ENCODE measurements at regions not wholly inside any gene's neighbourhood (a gene's known extent, or its start where the extent isn't known, plus 50 kb on each side); places are given as distances from the start of the nearest gene placed in this dataset.

GRCh38 chr17:71748872-71749271 is 371.9 kb upstream of the SOX9 start:
- no peak for TF ChIP-seq CTCF (conservative IDR thresholded peaks at IDR 0.05; ENCODE audit: low read depth, low read length)
- no peak for DNase-seq (ENCODE audit: low read depth)
- H3K4me3 ChIP-seq (ENCODE audit: low read depth, low read length) = no peak overlapping the region

DNA sequence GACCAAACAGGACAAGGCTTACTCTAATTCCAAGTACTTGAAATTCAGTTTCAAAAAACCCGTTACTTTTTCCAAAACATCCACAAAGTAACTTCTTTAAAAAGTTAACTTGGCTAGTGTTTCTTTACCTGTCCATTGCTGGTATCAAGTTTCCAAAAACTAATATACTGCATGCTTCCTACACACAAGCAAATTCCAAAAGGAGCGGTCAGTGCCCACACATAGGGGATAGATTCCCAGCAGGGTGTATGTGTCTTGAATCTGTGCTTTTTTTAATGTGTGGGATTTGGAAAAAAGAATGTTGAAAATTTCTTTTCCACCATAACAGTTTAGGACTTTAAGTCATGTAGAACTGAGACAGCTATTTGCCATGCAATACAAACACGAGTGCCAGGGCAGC is 367.8 kb upstream of the SOX9 start:
- no peak overlapping the region for H3K4me3 ChIP-seq (ENCODE audit: low read depth, low read length)
- no peak for TF ChIP-seq CTCF (conservative IDR thresholded peaks at IDR 0.05; ENCODE audit: low read depth, low read length)
- DNase-seq (ENCODE audit: low read depth) = no peak

DNA sequence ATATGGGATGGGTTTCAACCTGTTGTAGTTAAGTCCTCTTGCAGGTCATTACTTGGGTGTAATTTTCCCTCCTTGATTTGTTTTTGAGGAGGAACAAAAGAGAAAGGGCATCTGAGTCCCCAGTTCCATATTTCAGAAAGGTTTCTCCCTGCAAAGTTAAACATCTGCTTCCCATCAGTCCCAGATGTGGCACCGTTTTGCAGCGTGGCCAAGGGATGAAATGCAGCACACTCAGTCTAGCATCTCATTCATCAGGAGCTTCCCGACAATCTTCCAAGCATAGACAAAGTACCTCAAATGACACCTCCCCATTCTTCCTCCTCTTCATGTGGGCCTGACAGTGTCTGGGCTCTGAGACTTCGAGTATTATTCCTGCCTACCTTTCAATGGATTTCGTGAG is 363.7 kb upstream of the SOX9 start:
- no peak for DNase-seq (ENCODE audit: low read depth)
- H3K4me3 ChIP-seq (ENCODE audit: low read depth, low read length) = no peak overlapping the region
- TF ChIP-seq CTCF (conservative IDR thresholded peaks at IDR 0.05; ENCODE audit: low read depth, low read length) = no peak

GRCh38 chr17:71757956-71758355 is 362.9 kb upstream of the SOX9 start:
- no peak overlapping the region for H3K4me3 ChIP-seq (ENCODE audit: low read depth, low read length)
- DNase-seq (ENCODE audit: low read depth) = no peak
- TF ChIP-seq CTCF (conservative IDR thresholded peaks at IDR 0.05; ENCODE audit: low read depth, low read length) = no peak

- DNase-seq (ENCODE audit: low read depth) = no peak
- TF ChIP-seq CTCF (conservative IDR thresholded peaks at IDR 0.05; ENCODE audit: low read depth, low read length) = no peak
- no peak overlapping the region for H3K4me3 ChIP-seq (ENCODE audit: low read depth, low read length)
Measured at GRCh38 chr17:71759422-71760060, 361.3 kb upstream of the SOX9 start.

- peak; percentile 27 for TF ChIP-seq CTCF (conservative IDR thresholded peaks at IDR 0.05; ENCODE audit: low read depth, low read length)
- DNase-seq (ENCODE audit: low read depth) = peak; percentile 14
- no peak overlapping the region for H3K4me3 ChIP-seq (ENCODE audit: low read depth, low read length)
Measured at GRCh38 chr17:71760062-71760720, 360.6 kb upstream of the SOX9 start.

GRCh38 chr17:71762526-71762925 is 358.3 kb upstream of the SOX9 start:
- no peak overlapping the region for H3K4me3 ChIP-seq (ENCODE audit: low read depth, low read length)
- no peak for TF ChIP-seq CTCF (conservative IDR thresholded peaks at IDR 0.05; ENCODE audit: low read depth, low read length)
- no peak for DNase-seq (ENCODE audit: low read depth)
